Astrocyte (in vitro differentiated cells and primary cell): ENCODE measurements at regions not wholly inside any gene's neighbourhood (a gene's known extent, or its start where the extent isn't known, plus 50 kb on each side); places are given as distances from the start of the nearest gene placed in this dataset.

Experiments used
- DNase-seq: peaks from one replicate; pipeline ENCODE4 v3.0.0-alpha.2; 2010; ENCODE audit warnings: low read depth
- FAIRE-seq: peaks from 2 replicates; lab custom pipeline; 2011; peaks lifted over from hg19 to GRCh38; lab: Jason Lieb, UNC
- H2AFZ ChIP-seq: 2 replicates; pipeline ENCODE4 v1.6.0; 2012; ENCODE audit warnings: low read depth, low read length, inconsistent platforms
- H3K27ac ChIP-seq: 2 replicates; pipeline ENCODE4 v1.5.1; 2011; ENCODE audit warnings: low read depth, low read length, inconsistent platforms
- H3K27me3 ChIP-seq: 2 replicates; pipeline ENCODE4 v1.6.0; 2011; ENCODE audit warnings: low read length, inconsistent platforms; ENCODE audit not compliant: insufficient read depth
- H3K36me3 ChIP-seq: 2 replicates; pipeline ENCODE4 v1.5.1; 2011; ENCODE audit warnings: low read length, inconsistent platforms; ENCODE audit not compliant: insufficient read depth
- H3K4me1 ChIP-seq: 2 replicates; pipeline ENCODE4 v1.5.1; 2011; ENCODE audit warnings: low read length, inconsistent platforms; ENCODE audit not compliant: insufficient read depth
- H3K4me2 ChIP-seq: 2 replicates; pipeline ENCODE4 v1.6.0; 2012; ENCODE audit warnings: low read length, inconsistent platforms
- H3K4me3 ChIP-seq: 2 replicates; pipeline ENCODE4 v1.5.1; 2011; ENCODE audit warnings: low read depth, mild to moderate bottlenecking, low read length, inconsistent platforms; ENCODE audit not compliant: insufficient read depth
- H3K79me2 ChIP-seq: 2 replicates; pipeline ENCODE4 v1.6.0; 2012; ENCODE audit warnings: mild to moderate bottlenecking, low read length, inconsistent platforms; ENCODE audit not compliant: insufficient read depth
- H3K9ac ChIP-seq: 2 replicates; pipeline ENCODE4 v1.6.0; 2012; ENCODE audit warnings: mild to moderate bottlenecking, low read length, inconsistent platforms
- H3K9me3 ChIP-seq: 2 replicates; pipeline ENCODE4 v1.5.1; 2012; ENCODE audit warnings: low read depth, mild to moderate bottlenecking, low read length, inconsistent platforms; ENCODE audit not compliant: insufficient read depth
- H4K20me1 ChIP-seq: 2 replicates; pipeline ENCODE4 v1.6.0; 2012; ENCODE audit warnings: low read length, inconsistent platforms; ENCODE audit not compliant: insufficient read depth
- H3K27ac Mint-ChIP-seq: one replicate; pipeline ENCODE4 v1.8.0; 2021; ENCODE audit warnings: mild to moderate bottlenecking, mixed read lengths; ENCODE audit not compliant: unreplicated experiment
- H3K27me3 Mint-ChIP-seq: one replicate; pipeline ENCODE4 v1.8.0; 2021; ENCODE audit warnings: low read depth, mixed read lengths; ENCODE audit not compliant: unreplicated experiment
- H3K36me3 Mint-ChIP-seq: one replicate; pipeline ENCODE4 v1.8.0; 2021; ENCODE audit warnings: low read depth, mixed read lengths; ENCODE audit not compliant: unreplicated experiment
- H3K4me1 Mint-ChIP-seq: one replicate; pipeline ENCODE4 v1.8.0; 2021; ENCODE audit warnings: low read depth, mixed read lengths; ENCODE audit not compliant: unreplicated experiment
- H3K4me3 Mint-ChIP-seq: one replicate; pipeline ENCODE4 v1.8.0; 2021; ENCODE audit warnings: mild to moderate bottlenecking, moderate library complexity, mixed read lengths; ENCODE audit not compliant: unreplicated experiment
- H3K9me3 Mint-ChIP-seq: one replicate; pipeline ENCODE4 v1.8.0; 2021; ENCODE audit warnings: mild to moderate bottlenecking, mixed read lengths; ENCODE audit not compliant: unreplicated experiment
- CTCF ChIP-seq: IDR thresholded peaks from 2 replicates; pipeline ENCODE4 v1.5.1; 2011; ENCODE audit warnings: low read depth, mild to moderate bottlenecking, inconsistent platforms, low read length, moderate library complexity; ENCODE audit not compliant: insufficient read depth
- EZH2 ChIP-seq: IDR thresholded peaks from 2 replicates; pipeline ENCODE4 v1.6.1; 2012; ENCODE audit warnings: mild to moderate bottlenecking, low read length, inconsistent platforms; ENCODE audit not compliant: insufficient read depth

- Histone ChIP-seq H3K4me1 (no peaks in the 10 kb centered on the region), H3K9me3 (no peaks in the 10 kb centered on the region), H3K27ac (no peak overlapping the region), H4K20me1 (no peaks in the 10 kb centered on the region), H3K9ac (no peak overlapping the region), H3K27me3 (no peaks in the 10 kb centered on the region), H3K79me2 (no peaks in the 10 kb centered on the region), H2AFZ (no peak overlapping the region), H3K4me3 (no peak overlapping the region), H3K36me3 (no peaks in the 10 kb centered on the region), H3K4me2 (no peak overlapping the region)
- TF ChIP-seq CTCF = no peak
- TF ChIP-seq EZH2 = no peak
- Mint-ChIP-seq H3K9me3 (no peaks in the 10 kb centered on the region), H3K4me3 (no peak overlapping the region), H3K27me3 (no peaks in the 10 kb centered on the region), H3K4me1 (peaks cover 3% of the 10 kb centered on the region), H3K36me3 (no peaks in the 10 kb centered on the region), H3K27ac (no peak overlapping the region)
- DNase-seq (no peak), FAIRE-seq (no peak)
These were observed 758.5 kb upstream of the ADGRL2 start for GRCh38 chr1:81042225-81042624.

GRCh38 chr1:81034291-81034690, 766.4 kb upstream of the ADGRL2 start:
- Histone ChIP-seq H3K9ac (no peak overlapping the region), H2AFZ (no peak overlapping the region), H3K27me3 (no peaks in the 10 kb centered on the region), H3K27ac (no peak overlapping the region), H3K36me3 (no peaks in the 10 kb centered on the region), H3K4me3 (no peak overlapping the region), H4K20me1 (no peaks in the 10 kb centered on the region), H3K4me1 (no peaks in the 10 kb centered on the region), H3K4me2 (no peak overlapping the region), H3K79me2 (no peaks in the 10 kb centered on the region), H3K9me3 (no peaks in the 10 kb centered on the region)
- Mint-ChIP-seq H3K4me3 (no peak overlapping the region), H3K9me3 (peaks cover 1% of the 10 kb centered on the region), H3K27me3 (no peaks in the 10 kb centered on the region), H3K36me3 (no peaks in the 10 kb centered on the region), H3K27ac (no peak overlapping the region), H3K4me1 (no peaks in the 10 kb centered on the region)
- no peak for TF ChIP-seq EZH2
- TF ChIP-seq CTCF = no peak
- FAIRE-seq = no peak
- no peak for DNase-seq

- Mint-ChIP-seq H3K4me3 (no peak overlapping the region), H3K27me3 (no peaks in the 10 kb centered on the region), H3K9me3 (peaks cover 1% of the 10 kb centered on the region), H3K4me1 (no peaks in the 10 kb centered on the region), H3K36me3 (no peaks in the 10 kb centered on the region), H3K27ac (no peak overlapping the region)
- no peak for TF ChIP-seq CTCF
- TF ChIP-seq EZH2 = no peak
- Histone ChIP-seq H3K9ac (no peak overlapping the region), H3K27ac (no peak overlapping the region), H3K4me3 (no peak overlapping the region), H4K20me1 (no peaks in the 10 kb centered on the region), H3K27me3 (no peaks in the 10 kb centered on the region), H2AFZ (no peak overlapping the region), H3K79me2 (no peaks in the 10 kb centered on the region), H3K4me1 (no peaks in the 10 kb centered on the region), H3K36me3 (no peaks in the 10 kb centered on the region), H3K4me2 (no peak overlapping the region), H3K9me3 (no peaks in the 10 kb centered on the region)
- FAIRE-seq (no peak), DNase-seq (no peak)
These were observed 767.7 kb upstream of the ADGRL2 start for GRCh38 chr1:81032973-81033425.
